GM19025 (cell line): ENCODE measurements at regions not wholly inside any gene's neighbourhood (a gene's known extent, or its start where the extent isn't known, plus 50 kb on each side); places are given as distances from the start of the nearest gene placed in this dataset.
"Not testable (repeated sequence)": the region's sequence is repeated elsewhere in the genome, so short reads cannot be mapped to it uniquely, and the experiment has no call there.

ENCODE experiments used
- ATAC-seq: cut with Tn5 transposase; IDR thresholded peaks from one replicate; pipeline ENCODE4 v1.9.1; 2021; ENCODE audit warnings: mild to moderate bottlenecking, low read depth, moderate library complexity; ENCODE audit not compliant: unreplicated experiment

GRCh38 chr5:106660681-106661080 lies 1010.1 kb downstream of the EFNA5 start:
- no peak for ATAC-seq

- no peak for ATAC-seq
Observed at GRCh38 chr5:106658150-106658549, 1012.6 kb downstream of the EFNA5 start.

GRCh38 chr5:106656821-106657220 lies 1013.9 kb downstream of the EFNA5 start:
- ATAC-seq, result no peak

GRCh38 chr5:106649031-106649430 lies 1021.7 kb downstream of the EFNA5 start:
- ATAC-seq, result no peak

- ATAC-seq, result no peak
Observed at GRCh38 chr5:106648401-106648800, 1022.3 kb downstream of the EFNA5 start.

GRCh38 chr5:106646106-106646505 lies 1024.6 kb downstream of the EFNA5 start:
- ATAC-seq, result no peak

- no peak for ATAC-seq
Observed at GRCh38 chr5:106640511-106640910, 1030.2 kb downstream of the EFNA5 start.

GRCh38 chr5:106639488-106639887 lies 1031.2 kb downstream of the EFNA5 start:
- ATAC-seq, result no peak

- ATAC-seq, result no peak
Observed at GRCh38 chr5:106637275-106637674, 1033.5 kb downstream of the EFNA5 start.

GRCh38 chr5:106634375-106634774 lies 1036.4 kb downstream of the EFNA5 start:
- ATAC-seq, result no peak

- ATAC-seq, result no peak
Observed at GRCh38 chr5:106633825-106634224, 1036.9 kb downstream of the EFNA5 start.

- ATAC-seq, result not testable (repeated sequence)
Observed at GRCh38 chr5:106628456-106628855, 1042.3 kb downstream of the EFNA5 start.

GRCh38 chr5:106610041-106610440 lies 1060.7 kb downstream of the EFNA5 start:
- no peak for ATAC-seq

- peak; percentile 87 for ATAC-seq
Observed at GRCh38 chr5:106601620-106602019, 1069.1 kb downstream of the EFNA5 start.

GRCh38 chr5:106600803-106601202 lies 1069.9 kb downstream of the EFNA5 start:
- no peak for ATAC-seq

GRCh38 chr5:106595864-106596263 lies 1074.9 kb downstream of the EFNA5 start:
- no peak for ATAC-seq

- ATAC-seq, result no peak
Observed at GRCh38 chr5:106584268-106584667, 1086.5 kb downstream of the EFNA5 start.

GRCh38 chr5:106578736-106579135 lies 1092.0 kb downstream of the EFNA5 start:
- no peak for ATAC-seq

GRCh38 chr5:106574820-106575219 lies 1095.9 kb downstream of the EFNA5 start:
- no peak for ATAC-seq

- no peak for ATAC-seq
Observed at GRCh38 chr5:106566031-106566430, 1104.7 kb downstream of the EFNA5 start.

- ATAC-seq, result no peak
Observed at GRCh38 chr5:106545325-106545724, 1125.4 kb downstream of the EFNA5 start.

GRCh38 chr5:106543330-106543729 lies 1127.4 kb downstream of the EFNA5 start:
- ATAC-seq, result no peak

GRCh38 chr5:106530150-106530549 lies 1140.6 kb downstream of the EFNA5 start:
- ATAC-seq, result no peak
